Large intestine (tissue), 3 donors: ENCODE measurements at regions not wholly inside any gene's neighbourhood (a gene's known extent, or its start where the extent isn't known, plus 50 kb on each side); places are given as distances from the start of the nearest gene placed in this dataset.
"Not testable (repeated sequence)": the region's sequence is repeated elsewhere in the genome, so short reads cannot be mapped to it uniquely, and the experiment has no call there.

Experiments used
- DNase-seq, 2 donors: peaks; one replicate each; pipeline versions ENCODE4 v3.0.0 to v3.0.0-alpha.2; 2013
- H3K27ac ChIP-seq: one replicate; pipeline ENCODE4 v1.5.1; 2013; ENCODE audit warnings: low read length
- H3K27me3 ChIP-seq: 2 replicates; pipeline ENCODE4 v1.6.1; 2013; ENCODE audit warnings: low read length; ENCODE audit not compliant: control insufficient read depth, insufficient read depth
- H3K36me3 ChIP-seq: 2 replicates; pipeline ENCODE4 v1.6.1; 2013; ENCODE audit warnings: low read length; ENCODE audit not compliant: control insufficient read depth, insufficient read depth
- H3K4me1 ChIP-seq: one replicate; pipeline ENCODE4 v1.6.1; 2013; ENCODE audit warnings: low read length; ENCODE audit not compliant: control insufficient read depth, insufficient read depth
- H3K4me3 ChIP-seq: one replicate; pipeline ENCODE4 v1.5.1; 2013; ENCODE audit warnings: low read length
- H3K9me3 ChIP-seq: one replicate; pipeline ENCODE4 v1.6.1; 2013; ENCODE audit warnings: mild to moderate bottlenecking, low read depth, low read length, moderate library complexity; ENCODE audit not compliant: control insufficient read depth
- WGBS: methylation state at CpG from one replicate; pipeline ENCODE4 v1.1.5; 2013; ENCODE audit warnings: low lambda C conversion rate; ENCODE audit not compliant: insufficient coverage; 5-methylcytosine and 5-hydroxymethylcytosine counted together

DNA sequence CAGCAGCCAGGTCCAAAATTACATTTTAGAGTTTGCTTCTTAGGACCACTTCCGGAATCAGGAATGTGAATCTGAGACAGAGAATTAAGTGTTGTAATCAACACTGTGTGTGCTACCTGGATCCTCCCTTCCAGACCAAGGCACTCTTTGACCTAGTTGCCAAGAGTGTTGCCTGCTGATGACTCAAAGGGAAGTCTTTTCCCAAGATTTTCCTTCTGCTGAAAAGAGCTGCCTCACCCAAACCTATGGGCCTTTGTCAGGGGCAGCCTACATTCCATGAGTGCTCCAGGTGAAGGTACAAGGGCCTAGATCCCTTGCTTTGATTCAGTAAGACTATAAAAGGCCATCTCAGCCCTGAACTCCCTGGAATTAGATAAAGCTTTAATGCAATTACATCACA is 712.5 kb upstream of the ANKRD30A start:
- no peak overlapping the region for H3K27ac ChIP-seq
- no peaks in the 10 kb centered on the region for H3K9me3 ChIP-seq
- no peak overlapping the region for H3K4me3 ChIP-seq
- no peaks in the 10 kb centered on the region for H3K4me1 ChIP-seq
- DNase-seq, result no peak
- no peaks in the 10 kb centered on the region for H3K27me3 ChIP-seq
- no CpG with 5 or more reads among the region's 1 CpG for WGBS
- no peaks in the 10 kb centered on the region for H3K36me3 ChIP-seq

DNA sequence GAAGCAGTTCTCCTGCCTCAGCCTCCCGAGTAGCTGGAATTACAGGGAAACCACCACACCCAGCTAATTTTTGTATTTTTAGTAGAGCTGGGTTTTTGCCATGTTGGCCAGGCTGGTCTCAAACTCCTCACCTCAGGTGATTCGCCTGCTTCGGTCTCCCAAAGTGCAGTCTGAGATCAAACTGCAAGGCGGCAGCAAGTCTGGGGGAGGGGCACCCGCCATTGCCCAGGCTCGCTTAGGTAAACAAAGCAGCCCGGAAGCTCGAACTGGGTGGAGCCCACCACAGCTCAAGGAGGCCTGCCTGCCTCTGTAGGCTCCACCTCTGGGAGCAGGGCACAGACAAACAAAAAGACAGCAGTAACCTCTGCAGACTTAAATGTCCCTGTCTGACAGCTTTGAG is 725.2 kb upstream of the ANKRD30A start:
- not testable (repeated sequence) for H3K9me3 ChIP-seq, H3K36me3 ChIP-seq, H3K4me3 ChIP-seq, H3K27me3 ChIP-seq, H3K4me1 ChIP-seq, H3K27ac ChIP-seq, DNase-seq
- WGBS, result no CpG with 5 or more reads among the region's 8 CpGs

DNA sequence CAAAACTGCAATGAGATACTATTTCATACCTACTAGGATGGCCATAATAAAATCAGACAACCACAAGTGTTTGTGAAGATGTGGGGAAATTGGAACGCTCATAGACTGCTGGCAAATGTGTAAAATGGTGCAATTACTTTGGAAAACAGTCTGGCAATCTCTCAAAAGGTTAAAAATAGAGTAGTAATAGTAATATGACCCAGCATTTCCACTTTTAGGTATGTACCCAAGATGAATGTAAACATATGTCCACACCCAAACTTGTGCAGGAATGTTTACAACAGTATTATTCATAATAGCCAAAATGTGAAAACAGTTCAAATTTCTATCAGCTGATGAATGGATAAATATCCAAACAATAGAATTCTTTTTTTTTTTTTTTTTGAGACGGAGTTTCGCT is 731.6 kb upstream of the ANKRD30A start:
- WGBS, result no CpG with 5 or more reads among the region's 3 CpGs
- no peaks in the 10 kb centered on the region for H3K9me3 ChIP-seq
- no peaks in the 10 kb centered on the region for H3K4me1 ChIP-seq
- no peak for DNase-seq
- no peaks in the 10 kb centered on the region for H3K27me3 ChIP-seq
- H3K27ac ChIP-seq, result no peak overlapping the region
- H3K4me3 ChIP-seq, result no peak overlapping the region
- no peaks in the 10 kb centered on the region for H3K36me3 ChIP-seq

DNA sequence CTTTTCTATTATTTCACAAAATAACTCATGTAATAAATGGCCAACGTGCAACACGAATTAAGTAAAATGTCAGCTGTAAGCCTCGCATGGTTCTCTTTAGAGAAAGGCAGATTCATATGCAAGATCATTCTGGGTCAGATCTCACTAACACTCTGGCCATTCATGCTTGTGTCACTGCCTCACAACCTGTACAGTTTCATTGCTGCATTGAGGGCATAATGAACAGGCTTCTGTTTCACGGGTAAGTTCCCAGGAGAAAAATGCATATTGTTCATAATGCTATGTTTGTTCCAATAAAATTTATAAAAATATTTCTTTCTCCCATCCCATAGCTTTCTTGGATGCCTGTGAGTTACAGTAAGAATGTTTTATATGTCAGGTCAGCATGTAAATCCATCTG is 734.0 kb upstream of the ANKRD30A start:
- WGBS, result 100% methylated on average over 1 of the region's 4 CpGs
- no peaks in the 10 kb centered on the region for H3K36me3 ChIP-seq

DNA sequence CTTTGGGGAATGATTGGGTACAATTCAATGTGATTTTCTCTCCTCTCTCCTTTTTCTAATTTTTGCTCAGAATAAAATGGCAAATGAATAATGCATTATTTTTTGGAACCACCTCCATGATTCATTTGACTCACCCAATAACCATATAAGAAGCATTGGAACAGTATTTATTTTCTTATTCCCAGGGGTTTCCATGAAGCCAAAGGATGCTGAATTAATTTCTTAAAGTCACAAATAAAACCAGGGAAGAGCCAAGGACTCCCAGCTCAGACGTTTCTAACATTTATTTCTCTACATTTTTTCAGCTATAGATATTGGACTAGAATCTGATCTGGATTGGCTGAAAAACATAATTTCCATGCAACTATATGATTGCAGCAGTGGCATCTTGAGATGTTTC is 735.2 kb upstream of the ANKRD30A start:
- H3K9me3 ChIP-seq, result no peaks in the 10 kb centered on the region
- H3K36me3 ChIP-seq, result no peaks in the 10 kb centered on the region
- no peaks in the 10 kb centered on the region for H3K27me3 ChIP-seq
- no peak for DNase-seq
- WGBS, result no CpG with 5 or more reads among the region's 1 CpG
- H3K4me1 ChIP-seq, result no peaks in the 10 kb centered on the region
- H3K27ac ChIP-seq, result no peak overlapping the region
- H3K4me3 ChIP-seq, result no peak overlapping the region

More for the DNA sequence above, 734.0 kb upstream of the ANKRD30A start:
- Histone ChIP-seq H3K9me3 (no peaks in the 10 kb centered on the region), H3K27ac (no peak overlapping the region), H3K4me3 (no peak overlapping the region), H3K4me1 (no peaks in the 10 kb centered on the region), H3K27me3 (no peaks in the 10 kb centered on the region)
- no peak for DNase-seq

DNA sequence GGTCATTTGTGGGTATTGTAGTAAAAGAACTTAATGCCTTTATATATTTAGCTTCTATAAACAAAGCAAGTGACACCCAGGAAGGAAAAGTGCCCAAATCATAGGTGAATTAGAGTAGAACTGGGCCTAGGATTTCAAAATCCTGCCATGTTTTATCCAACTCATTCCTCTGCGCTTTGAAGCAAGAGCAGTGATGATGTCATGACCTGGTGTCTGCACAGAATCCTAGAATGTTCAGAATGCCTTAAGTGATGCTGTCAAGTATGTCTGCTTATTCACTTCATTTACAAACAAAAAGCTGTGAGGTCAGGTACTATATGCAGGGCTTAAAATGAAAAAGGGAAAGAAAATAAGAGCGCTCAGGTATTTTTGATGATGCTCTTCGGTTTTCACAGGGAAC is 737.2 kb upstream of the ANKRD30A start:
- DNase-seq, result no peak
- WGBS, result 80% methylated on average over 1 of the region's 3 CpGs
- H3K27ac ChIP-seq, result no peak overlapping the region
- H3K36me3 ChIP-seq, result no peaks in the 10 kb centered on the region
- H3K27me3 ChIP-seq, result no peaks in the 10 kb centered on the region
- no peak overlapping the region for H3K4me3 ChIP-seq
- no peaks in the 10 kb centered on the region for H3K4me1 ChIP-seq
- H3K9me3 ChIP-seq, result no peaks in the 10 kb centered on the region

DNA sequence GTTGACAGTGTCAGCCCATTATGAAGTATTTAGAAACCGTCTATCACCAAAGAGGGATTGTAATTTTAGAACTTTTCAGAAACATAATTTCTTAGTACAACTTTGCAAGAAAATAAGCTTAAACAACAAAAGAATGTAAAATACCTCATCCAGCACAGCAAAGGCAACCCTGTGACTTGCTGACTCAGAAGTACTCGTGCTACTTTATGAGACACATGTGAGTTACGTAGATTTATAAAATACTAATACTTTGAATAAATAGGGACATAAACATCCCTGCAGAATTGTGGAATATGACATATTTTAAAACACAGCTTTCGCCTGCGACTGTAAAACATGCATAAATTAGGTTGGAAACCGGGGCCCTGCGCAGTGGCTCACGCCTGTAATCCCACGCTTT is 739.7 kb upstream of the ANKRD30A start:
- H3K4me1 ChIP-seq, result no peaks in the 10 kb centered on the region
- H3K36me3 ChIP-seq, result no peaks in the 10 kb centered on the region
- no peaks in the 10 kb centered on the region for H3K9me3 ChIP-seq
- 93% methylated on average over 2 of the region's 9 CpGs for WGBS
- H3K4me3 ChIP-seq, result no peak overlapping the region
- H3K27me3 ChIP-seq, result no peaks in the 10 kb centered on the region
- H3K27ac ChIP-seq, result no peak overlapping the region
- no peak for DNase-seq

DNA sequence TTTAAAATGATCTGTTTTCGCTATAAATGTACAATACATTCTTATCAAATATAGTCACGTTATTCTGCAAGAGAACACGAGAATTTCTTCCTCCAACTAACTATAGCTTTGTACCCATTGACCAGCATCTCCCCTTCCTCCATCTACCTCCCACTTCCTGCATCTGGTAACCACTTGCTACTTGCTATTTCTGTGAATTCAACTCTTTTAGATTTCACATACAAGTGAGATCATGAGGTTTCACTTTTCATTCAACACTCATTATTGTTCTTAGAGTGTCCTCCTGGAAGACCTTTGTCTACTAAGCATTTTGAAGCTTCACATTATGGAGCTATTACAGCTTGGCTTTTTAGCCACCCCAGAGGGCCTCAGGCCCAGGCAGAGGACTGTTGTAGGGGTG is 741.3 kb upstream of the FZD8 start:
- no peaks in the 10 kb centered on the region for H3K36me3 ChIP-seq
- H3K27ac ChIP-seq, result no peak overlapping the region
- H3K4me1 ChIP-seq, result no peaks in the 10 kb centered on the region
- no peak for DNase-seq
- WGBS, result 100% methylated on average over 2 of the region's 3 CpGs
- no peaks in the 10 kb centered on the region for H3K27me3 ChIP-seq
- no peak overlapping the region for H3K4me3 ChIP-seq
- no peaks in the 10 kb centered on the region for H3K9me3 ChIP-seq

DNA sequence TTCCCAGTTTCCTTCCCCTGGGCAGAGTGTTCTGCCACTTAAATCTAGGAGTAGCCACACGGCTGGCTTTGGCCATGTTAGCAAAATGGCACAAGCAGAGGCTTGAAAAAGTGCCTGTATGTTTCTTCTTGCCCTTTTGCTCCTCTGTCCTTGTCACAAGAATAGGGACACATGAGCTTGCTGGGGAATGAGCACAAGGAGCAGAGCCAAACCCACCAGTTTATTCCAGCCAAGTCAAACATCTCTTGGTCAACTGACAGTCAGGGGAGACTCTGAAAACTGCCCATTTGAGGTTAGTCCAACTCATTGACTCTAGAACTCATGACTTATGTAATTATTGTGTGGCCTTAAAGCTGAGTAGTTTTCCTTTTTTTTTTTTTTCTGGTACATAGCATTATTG is 739.7 kb upstream of the FZD8 start:
- WGBS, result no CpG with 5 or more reads among the region's 1 CpG
- no peaks in the 10 kb centered on the region for H3K9me3 ChIP-seq

DNA sequence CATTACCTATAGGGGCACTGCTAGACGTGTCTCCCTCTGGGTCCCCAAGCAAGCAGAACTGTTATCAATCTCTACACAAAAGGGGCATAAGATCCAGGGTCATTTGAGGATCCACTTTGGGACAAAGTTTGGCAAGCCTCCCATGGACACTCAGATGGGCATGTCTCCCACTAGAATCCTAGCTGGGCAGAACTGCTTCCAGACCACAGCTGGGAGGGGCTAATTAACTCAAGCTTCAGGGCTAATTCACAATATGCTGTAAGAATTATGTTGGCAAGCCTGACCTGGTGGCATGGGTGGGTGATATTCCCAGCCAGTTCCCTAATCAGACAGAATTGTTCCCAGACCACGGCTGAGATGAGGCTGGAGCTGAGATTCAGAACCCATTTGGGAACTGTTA is 738.4 kb upstream of the FZD8 start:
- H3K4me3 ChIP-seq, result no peak overlapping the region
- WGBS, result no CpG with 5 or more reads among the region's 2 CpGs

More for the DNA sequence above, 739.7 kb upstream of the FZD8 start:
- Histone ChIP-seq H3K4me3 (no peak overlapping the region), H3K4me1 (no peaks in the 10 kb centered on the region), H3K27ac (no peak overlapping the region), H3K27me3 (no peaks in the 10 kb centered on the region), H3K36me3 (no peaks in the 10 kb centered on the region)
- DNase-seq, result no peak

DNA sequence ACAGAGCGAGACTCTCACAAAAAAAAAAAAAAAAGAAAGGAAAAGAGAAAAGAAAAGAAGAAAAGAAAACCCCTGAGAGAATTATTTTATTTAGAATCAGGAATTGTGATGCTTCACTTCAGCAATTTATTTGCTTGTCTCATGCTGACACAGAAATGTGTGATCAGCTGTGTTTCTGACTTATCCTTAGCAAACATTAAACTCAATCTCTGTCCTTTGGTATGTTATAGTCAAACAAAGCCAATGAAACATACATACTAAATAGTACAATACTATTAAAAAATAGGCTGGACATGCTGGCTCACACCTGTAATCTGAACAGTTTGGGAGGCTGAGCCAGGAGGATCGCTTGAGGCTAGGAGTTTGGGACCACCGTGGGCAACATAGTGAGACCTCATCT is 733.0 kb upstream of the FZD8 start:
- Histone ChIP-seq H3K9me3 (no peaks in the 10 kb centered on the region), H3K4me3 (no peak overlapping the region), H3K36me3 (no peaks in the 10 kb centered on the region), H3K27me3 (no peaks in the 10 kb centered on the region), H3K4me1 (no peaks in the 10 kb centered on the region), H3K27ac (no peak overlapping the region)
- 100% methylated on average over 1 of the region's 3 CpGs for WGBS
- no peak for DNase-seq

More for the DNA sequence above, 738.4 kb upstream of the FZD8 start:
- no peaks in the 10 kb centered on the region for H3K36me3 ChIP-seq
- H3K27me3 ChIP-seq, result no peaks in the 10 kb centered on the region
- no peaks in the 10 kb centered on the region for H3K4me1 ChIP-seq
- DNase-seq, result no peak
- H3K27ac ChIP-seq, result no peak overlapping the region
- no peaks in the 10 kb centered on the region for H3K9me3 ChIP-seq
